ENCODE measurements at regions not wholly inside any gene's neighbourhood (a gene's known extent, or its start where the extent isn't known, plus 50 kb on each side); places are given as distances from the start of the nearest gene placed in this dataset.
A peak's percentile ranks its signal among the peaks of the same experiment; 100 is the strongest.

GRCh38 chrX:142702749-142703148, 323.0 kb upstream of the SPANXN4 start:
- H3K36me3 ChIP-seq (ENCODE audit: control insufficient read depth, insufficient read depth, low read length) = no peaks in the 10 kb centered on the region
- Mint-ChIP-seq H3K27me3 (ENCODE audit: insufficient read depth) (no peaks in the 10 kb centered on the region), H3K4me1 (no peaks in the 10 kb centered on the region), H3K9me3 (peaks cover 11% of the 10 kb centered on the region), H3K36me3 (ENCODE audit: low read depth) (no peaks in the 10 kb centered on the region), H3K4me3 (no peak overlapping the region), H3K27ac (no peak overlapping the region)
- no peaks in the 10 kb centered on the region for H3K27me3 ChIP-seq (ENCODE audit: control insufficient read depth, insufficient read depth, low read length, poor library complexity, severe bottlenecking)
- no peak for TF ChIP-seq CTCF (conservative IDR thresholded peaks at IDR 0.05)
- H3K4me3 ChIP-seq (ENCODE audit: low read length) = no peak overlapping the region
- no peaks in the 10 kb centered on the region for H3K4me1 ChIP-seq (ENCODE audit: control insufficient read depth, insufficient read depth, low read length)
- DNase-seq = no peak
- H3K27ac ChIP-seq (ENCODE audit: low read depth, low read length) = no peak overlapping the region
- no peaks in the 10 kb centered on the region for H3K9me3 ChIP-seq (ENCODE audit: control insufficient read depth, low read length)
- no peak overlapping the region for H3K9ac ChIP-seq (ENCODE audit: extremely low read depth, low read length, poor library complexity, severe bottlenecking)
- 84% methylated on average over 2 of the region's 2 CpGs; no CpG with 5 or more reads in 1 of the 2 experiments for WGBS, 2 experiments (ENCODE audit: insufficient coverage in 1 of 2, insufficient read length in 1 of 2)

DNA sequence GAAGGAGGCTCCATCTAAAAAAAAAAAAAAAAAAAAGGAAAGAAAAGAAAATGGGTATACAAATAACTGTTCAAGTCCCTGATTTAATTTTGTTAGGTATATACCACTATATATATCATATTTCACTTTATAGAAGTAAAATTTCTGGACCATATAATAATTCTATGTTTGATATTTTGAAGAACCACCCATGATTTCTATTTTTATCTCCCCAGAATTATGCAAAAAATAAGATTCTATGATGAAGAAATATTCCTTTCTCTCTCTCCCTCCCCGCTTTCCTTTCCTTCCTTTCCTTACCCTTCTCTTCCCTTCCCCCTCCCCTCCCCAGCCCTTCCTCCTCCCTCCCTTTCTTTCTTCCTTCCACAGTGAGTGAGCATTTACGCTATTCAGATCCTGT, 337.5 kb upstream of the SPANXN4 start:
- Histone ChIP-seq H3K27ac (ENCODE audit: low read depth, low read length) (no peak overlapping the region), H3K36me3 (ENCODE audit: control insufficient read depth, insufficient read depth, low read length) (no peaks in the 10 kb centered on the region), H3K9me3 (ENCODE audit: control insufficient read depth, low read length) (no peaks in the 10 kb centered on the region), H3K27me3 (ENCODE audit: control insufficient read depth, insufficient read depth, low read length, poor library complexity, severe bottlenecking) (no peaks in the 10 kb centered on the region), H3K9ac (ENCODE audit: extremely low read depth, low read length, poor library complexity, severe bottlenecking) (no peak overlapping the region), H3K4me1 (ENCODE audit: control insufficient read depth, insufficient read depth, low read length) (no peaks in the 10 kb centered on the region), H3K4me3 (ENCODE audit: low read length) (no peak overlapping the region)
- no peak for TF ChIP-seq CTCF (conservative IDR thresholded peaks at IDR 0.05)
- Mint-ChIP-seq H3K27ac (no peak overlapping the region), H3K27me3 (ENCODE audit: insufficient read depth) (no peaks in the 10 kb centered on the region), H3K9me3 (peaks cover 34% of the 10 kb centered on the region), H3K4me3 (no peak overlapping the region), H3K4me1 (peaks cover 8% of the 10 kb centered on the region), H3K36me3 (ENCODE audit: low read depth) (no peaks in the 10 kb centered on the region)
- WGBS, 2 experiments (ENCODE audit: insufficient coverage in 1 of 2, insufficient read length in 1 of 2) = 80% methylated on average over 2 of the region's 2 CpGs; no CpG with 5 or more reads in 1 of the 2 experiments
- DNase-seq = no peak

GRCh38 chrX:142686653-142687283, 339.0 kb upstream of the SPANXN4 start:
- WGBS, 2 experiments (ENCODE audit: insufficient coverage in 1 of 2, insufficient read length in 1 of 2) = 19% methylated on average over 3 of the region's 3 CpGs; no CpG with 5 or more reads in 1 of the 2 experiments
- Histone ChIP-seq H3K9me3 (ENCODE audit: control insufficient read depth, low read length) (no peaks in the 10 kb centered on the region), H3K27me3 (ENCODE audit: control insufficient read depth, insufficient read depth, low read length, poor library complexity, severe bottlenecking) (no peaks in the 10 kb centered on the region), H3K36me3 (ENCODE audit: control insufficient read depth, insufficient read depth, low read length) (no peaks in the 10 kb centered on the region), H3K9ac (ENCODE audit: extremely low read depth, low read length, poor library complexity, severe bottlenecking) (no peak overlapping the region), H3K4me3 (ENCODE audit: low read length) (no peak overlapping the region), H3K27ac (ENCODE audit: low read depth, low read length) (no peak overlapping the region), H3K4me1 (ENCODE audit: control insufficient read depth, insufficient read depth, low read length) (no peaks in the 10 kb centered on the region)
- peaks cover 8% of the 10 kb centered on the region for H3K4me1 Mint-ChIP-seq
- TF ChIP-seq CTCF (conservative IDR thresholded peaks at IDR 0.05) = no peak
- H3K4me3 Mint-ChIP-seq = no peak overlapping the region
- H3K36me3 Mint-ChIP-seq (ENCODE audit: low read depth) = no peaks in the 10 kb centered on the region
- no peaks in the 10 kb centered on the region for H3K27me3 Mint-ChIP-seq (ENCODE audit: insufficient read depth)
- DNase-seq = no peak
- peak overlapping the region; percentile 82 for H3K27ac Mint-ChIP-seq
- H3K9me3 Mint-ChIP-seq = peaks cover 29% of the 10 kb centered on the region
